Stimulated activated CD8-positive, alpha-beta memory T cell treated with anti-CD3 and anti-CD28 coated beads, Interleukin-15, amount 100 ng/mL, for 48 hours (primary cell): ENCODE measurements at regions not wholly inside any gene's neighbourhood (a gene's known extent, or its start where the extent isn't known, plus 50 kb on each side); places are given as distances from the start of the nearest gene placed in this dataset.
"Not testable (repeated sequence)": the region's sequence is repeated elsewhere in the genome, so short reads cannot be mapped to it uniquely, and the experiment has no call there.

Experiments used
- DNase-seq, 2 donors: peaks; one replicate each; pipeline ENCODE4 v3.0.0-alpha.2; 2020; ENCODE audit warnings: low read depth in 2 of 2

DNA sequence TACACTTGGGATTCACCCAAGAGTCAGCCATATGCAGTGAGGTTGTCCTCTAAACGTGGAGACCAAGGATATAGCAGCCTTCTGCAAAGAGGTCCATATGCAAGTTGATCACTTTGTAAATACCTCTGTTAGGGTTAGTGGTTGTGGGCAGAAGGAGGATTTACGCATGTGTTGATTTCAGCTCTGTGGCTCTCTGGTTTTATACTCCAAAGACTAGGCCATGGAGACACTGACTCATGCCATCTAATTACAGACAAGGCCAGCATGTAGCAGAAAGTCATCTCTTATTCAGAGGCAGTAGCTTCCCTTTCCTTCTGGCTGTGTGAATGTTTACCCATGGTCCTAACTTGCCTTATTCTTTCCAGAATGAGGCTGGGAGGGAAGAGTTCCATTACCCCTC lies 140.9 kb upstream of the GOLGA6L4 start:
- DNase-seq, result not testable (repeated sequence)

DNA sequence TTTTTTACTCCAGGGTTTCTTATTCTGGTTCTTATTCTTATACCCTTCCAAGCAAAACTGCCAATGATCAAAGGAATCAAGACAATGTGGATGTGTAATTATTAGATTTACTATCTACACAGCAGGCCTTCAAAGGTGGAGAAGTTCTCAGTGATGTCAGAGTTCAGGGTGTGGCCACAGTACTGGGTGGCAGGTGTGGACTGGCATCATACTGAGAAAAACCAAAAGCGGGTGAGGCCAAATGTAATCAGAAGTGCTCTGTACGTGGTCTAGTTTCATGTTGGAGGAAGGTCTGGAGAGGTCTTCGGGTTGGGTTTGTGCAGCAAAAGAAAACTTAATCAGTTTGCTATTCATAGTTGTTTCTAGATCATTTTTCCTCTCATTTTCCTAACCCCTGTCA lies 138.5 kb upstream of the GOLGA6L4 start:
- not testable (repeated sequence) for DNase-seq

DNA sequence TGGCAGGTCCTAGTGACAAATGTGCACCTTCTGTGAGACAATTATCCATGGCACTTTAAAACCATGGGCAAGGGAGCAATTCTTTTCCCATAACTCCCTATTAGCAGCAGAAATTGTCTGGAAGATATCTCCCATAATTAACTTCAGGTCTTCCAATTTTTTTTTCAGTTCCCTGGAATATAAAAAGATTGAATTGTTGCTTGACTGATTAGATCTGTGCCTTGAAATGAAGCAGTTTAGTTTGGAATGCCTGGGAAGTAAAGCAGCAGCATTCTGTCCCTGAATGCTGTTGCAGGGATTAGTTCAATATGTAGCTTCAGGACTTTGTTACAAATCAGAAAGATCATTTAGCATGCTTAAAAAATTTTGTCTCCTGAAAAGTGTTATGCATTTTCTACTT lies 137.0 kb upstream of the GOLGA6L4 start:
- DNase-seq, result no peak

DNA sequence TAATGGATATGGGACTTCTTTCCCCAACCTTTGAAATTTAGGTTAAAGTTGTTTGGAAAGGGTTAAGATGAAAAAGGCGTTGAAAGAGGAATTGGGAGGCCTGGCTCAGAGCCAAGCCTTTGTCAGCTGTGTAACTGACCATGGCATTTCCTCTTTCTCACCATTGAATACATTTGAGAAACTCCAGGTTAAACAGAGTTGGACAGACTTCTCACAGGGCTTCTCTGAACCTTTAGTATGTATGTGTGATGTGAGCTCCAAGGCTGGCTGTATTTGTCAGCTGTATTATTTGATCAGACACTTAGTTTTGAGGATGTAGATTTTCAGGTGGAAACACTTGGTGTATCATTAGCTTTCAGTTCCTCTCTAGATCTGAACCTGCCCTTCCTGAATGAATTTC lies 136.4 kb upstream of the GOLGA6L4 start:
- DNase-seq, result no peak

DNA sequence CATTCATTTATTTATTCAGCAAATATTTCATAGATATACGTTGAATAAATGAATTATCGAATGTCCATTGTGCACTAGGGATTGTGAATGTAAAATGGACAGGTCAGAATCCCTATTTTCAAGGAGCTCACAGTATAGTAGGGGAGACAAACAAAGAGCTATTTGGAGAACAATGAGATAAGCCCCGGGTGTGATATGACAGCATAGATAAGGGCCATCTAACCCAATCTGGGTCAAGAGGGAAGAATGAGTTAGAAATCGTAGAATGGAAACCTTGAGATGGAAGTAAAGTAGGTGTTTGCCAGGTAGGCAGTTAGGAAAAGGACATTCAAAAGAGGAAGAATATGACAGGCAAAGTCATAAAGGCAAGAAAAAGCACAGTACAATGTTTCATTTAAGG lies 132.2 kb upstream of the GOLGA6L4 start:
- DNase-seq, result no peak

DNA sequence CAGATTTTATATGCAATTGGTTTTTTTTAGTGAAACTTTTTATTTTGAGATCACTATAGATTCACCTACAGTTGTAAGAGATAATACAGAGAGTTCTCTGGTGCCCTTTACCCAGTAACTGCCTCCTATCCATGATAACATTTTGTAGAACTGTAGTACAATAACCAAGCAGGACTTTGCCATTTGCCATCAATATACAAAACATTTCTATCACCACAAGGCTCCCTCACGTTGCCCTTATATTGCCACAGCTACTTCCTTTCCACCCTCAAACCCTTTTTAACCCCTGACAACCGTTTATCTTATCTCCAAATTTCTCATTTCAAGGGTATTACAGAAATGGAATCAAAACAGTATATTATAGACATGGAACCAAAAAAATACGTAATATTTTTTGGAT lies 130.7 kb upstream of the GOLGA6L4 start:
- DNase-seq, result no peak

DNA sequence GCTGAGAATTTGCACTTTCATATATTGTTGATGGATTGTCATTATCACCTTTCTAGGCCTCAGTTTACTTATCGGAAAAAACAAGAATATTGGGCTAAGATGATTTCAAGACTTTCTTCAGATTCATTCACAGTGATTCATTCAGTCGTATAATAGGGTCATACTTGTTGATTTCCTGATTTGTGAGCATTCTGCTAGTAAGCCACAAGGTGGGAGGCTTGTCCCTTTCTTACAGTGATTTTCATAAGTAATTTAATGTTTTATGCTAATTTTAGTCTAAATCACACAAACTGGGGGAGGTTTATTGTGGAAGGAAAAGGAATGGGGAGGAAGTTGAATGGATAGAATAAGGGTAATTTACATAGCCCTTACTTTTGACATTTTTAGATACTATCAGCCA lies 126.8 kb upstream of the GOLGA6L4 start:
- DNase-seq, result no peak

DNA sequence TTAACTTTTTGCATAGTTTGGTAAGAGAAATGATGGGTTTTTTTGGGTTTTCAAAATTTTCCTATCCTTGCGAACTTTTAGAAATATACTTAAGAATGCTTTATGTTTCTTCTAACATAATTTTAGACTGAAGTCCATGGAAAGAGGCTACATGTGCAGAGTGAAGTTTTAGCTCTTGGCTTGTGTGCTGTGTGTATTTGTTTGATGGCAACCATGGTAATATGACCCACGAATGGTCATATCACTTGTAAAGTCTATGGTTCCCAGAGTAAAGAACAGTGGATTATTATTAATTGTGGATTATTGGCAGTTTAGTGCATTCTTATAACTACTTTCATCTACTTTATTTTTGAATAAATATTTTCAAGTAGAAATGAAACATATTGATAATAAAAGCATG lies 124.0 kb upstream of the GOLGA6L4 start:
- DNase-seq, result no peak

DNA sequence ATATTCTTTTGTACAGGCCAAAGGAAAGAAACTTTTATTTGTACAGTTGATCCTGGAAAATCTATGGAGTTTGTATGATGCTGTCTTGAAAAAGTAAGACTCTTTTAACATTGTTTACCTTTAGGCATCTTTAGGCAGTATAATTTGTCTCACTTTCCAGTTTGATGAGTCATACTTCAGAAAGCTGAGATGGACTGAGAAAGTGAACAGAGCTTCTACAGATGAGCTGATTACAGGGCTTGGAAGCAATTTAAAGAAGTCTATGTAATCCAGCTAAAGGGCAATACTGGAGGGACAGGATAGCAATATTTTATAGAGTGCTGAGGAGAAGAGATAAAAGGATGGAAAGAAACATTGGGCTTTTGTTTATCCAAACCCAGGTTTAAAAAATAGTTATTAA lies 123.5 kb upstream of the GOLGA6L4 start:
- DNase-seq, result no peak

DNA sequence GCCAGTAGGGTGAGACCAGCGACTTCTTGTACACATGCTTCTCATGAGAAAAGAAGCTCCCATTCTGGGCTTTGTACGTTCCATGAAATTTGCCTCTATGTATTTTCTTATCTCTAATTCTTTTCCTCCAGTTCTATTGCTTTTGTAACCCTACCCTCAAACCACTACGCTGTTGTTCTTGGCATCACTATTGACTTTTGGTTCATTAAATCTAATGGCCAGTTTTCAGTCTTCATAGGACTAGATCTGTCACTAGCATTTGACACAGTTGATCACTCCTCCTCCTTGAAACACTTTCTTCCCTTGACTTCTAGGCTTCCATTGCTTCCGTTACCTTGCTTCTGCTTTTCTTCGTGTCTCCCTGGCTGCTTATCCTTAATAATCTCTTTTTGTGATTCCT lies 121.7 kb upstream of the GOLGA6L4 start:
- no peak for DNase-seq

DNA sequence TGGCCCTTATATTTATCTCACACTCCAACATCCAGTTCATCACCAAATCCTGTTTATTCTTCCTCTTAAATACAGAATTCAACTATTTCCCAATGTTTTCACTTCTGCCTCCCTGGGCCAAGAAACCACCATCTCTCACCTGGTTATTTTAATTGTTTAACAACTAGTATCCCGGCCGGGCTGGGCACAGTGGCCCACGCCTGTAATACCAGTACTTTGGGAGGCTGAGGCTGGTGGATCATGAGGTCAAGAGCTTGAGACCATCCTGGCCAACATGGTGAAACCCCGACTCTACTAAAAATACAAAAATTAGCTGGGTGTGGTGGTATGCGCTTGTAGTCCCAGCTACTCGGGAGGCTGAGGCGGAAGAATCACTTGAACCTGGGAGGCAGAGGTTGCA lies 120.9 kb upstream of the GOLGA6L4 start:
- DNase-seq, result not testable (repeated sequence)

DNA sequence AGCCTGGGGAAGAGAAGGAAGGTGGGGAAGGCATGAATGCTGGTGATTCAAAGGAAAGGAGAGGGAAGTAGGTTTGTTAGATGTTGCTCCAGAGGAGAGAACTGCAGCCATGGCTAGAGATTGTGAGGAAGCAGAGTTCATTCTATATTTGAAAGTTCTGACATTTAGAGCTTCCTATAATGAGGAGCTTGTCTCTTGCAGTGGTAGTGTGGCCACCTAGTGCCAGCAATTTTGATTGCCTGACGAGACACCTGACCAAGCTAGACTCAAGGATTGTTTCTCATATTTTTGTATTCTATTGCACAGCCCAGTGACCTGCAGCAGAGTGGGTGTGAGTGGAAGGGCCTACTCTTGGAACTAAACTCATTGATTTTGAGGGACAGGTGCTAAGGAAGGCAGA lies 116.2 kb upstream of the GOLGA6L4 start:
- not testable (repeated sequence) for DNase-seq

DNA sequence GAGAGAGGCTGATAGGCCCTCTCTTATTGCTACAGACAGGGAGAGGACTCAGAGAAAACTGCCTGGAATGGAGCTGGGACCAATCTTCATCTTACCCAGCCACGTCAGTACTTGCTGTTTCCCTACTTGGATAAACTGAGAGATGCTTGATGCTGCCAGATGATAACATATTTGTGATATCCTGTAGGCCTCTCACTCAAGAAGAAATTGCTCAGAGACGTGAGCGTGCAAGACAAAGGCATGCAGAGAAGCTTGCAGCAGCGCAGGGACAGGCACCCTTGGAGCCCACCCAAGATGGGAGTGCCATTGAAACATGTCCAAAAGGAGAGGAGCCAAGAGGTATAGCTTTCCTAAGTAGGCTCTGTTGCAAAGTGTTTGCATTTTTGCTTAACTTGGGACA lies 114.7 kb upstream of the GOLGA6L4 start:
- DNase-seq, result not testable (repeated sequence)

DNA sequence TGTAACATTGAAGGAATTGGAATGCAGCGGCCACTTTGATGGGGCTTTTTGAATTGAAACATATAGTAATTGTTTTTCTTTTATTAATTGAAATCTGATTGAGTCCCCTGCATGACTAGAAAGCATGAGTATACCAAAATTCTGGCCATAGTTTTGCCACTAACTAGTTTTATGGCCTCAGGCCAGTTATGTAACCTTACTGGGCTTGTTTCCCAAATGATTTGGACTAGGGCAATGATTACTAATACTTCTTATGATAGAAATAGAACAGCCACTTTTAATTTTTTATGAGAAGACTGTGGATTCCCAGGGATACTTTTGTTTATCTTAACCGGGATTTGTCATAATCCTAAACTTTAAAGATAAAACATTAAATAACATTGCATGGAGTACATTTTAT lies 106.9 kb upstream of the GOLGA6L4 start:
- not testable (repeated sequence) for DNase-seq

DNA sequence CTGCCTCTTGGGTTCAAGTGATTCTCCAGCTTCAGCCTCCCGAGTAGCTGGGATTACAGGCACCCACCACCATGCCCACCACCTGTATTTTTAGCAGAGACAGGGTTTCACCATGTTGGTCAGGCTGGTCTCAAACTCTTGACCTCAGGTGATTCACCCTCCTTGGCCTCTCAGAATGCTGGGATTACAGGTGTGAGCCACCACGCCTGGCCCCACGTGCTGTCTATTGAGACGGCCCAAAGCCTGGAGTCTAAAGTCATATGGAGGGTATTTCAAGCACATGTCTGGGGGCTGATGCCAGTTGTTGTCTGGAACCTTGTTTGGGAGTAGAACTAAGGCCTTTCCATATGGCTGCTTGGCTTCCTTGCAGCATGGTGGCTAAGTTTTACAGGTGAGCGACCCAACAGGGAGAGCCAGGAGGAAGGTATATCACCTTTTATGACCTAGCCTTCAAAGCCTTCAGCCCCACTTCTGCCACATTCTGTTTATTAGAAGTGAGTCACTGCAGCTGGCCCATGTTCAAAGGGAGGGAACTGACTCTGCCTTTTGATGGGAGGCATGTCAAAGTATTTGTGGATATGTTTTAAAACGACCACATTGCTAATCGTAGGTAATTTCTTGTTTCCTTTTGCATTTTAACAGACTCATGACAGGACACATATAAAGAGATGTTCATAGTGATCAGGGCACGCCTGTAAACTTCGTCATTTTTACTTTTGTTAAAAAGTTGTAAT lies 105.3 kb upstream of the GOLGA6L4 start:
- DNase-seq, result not testable (repeated sequence)

DNA sequence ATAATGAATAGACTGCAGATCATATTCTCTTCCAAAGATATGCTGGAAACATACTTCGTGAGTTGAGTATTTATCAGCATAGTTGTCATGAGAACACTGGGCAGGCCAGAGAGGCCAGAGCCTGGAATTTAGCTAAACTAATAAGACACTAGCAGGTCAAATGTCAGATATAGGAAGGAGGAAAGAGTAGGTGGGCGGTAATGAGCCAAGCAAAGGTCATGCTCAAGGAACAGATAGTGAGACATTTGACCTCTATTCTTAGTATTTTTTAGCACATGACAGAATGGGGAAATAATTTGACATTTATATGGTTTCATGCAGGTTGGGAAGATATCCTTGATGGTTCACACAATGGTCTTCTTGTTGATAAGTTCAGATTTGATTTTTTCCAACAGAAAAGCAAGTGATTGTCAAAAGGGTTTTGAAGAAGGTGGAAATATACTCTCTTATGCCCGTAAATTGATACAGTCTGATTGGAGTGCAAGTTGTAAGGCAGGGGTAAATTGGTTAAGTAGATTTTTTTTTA lies 99.6 kb upstream of the GOLGA6L4 start:
- not testable (repeated sequence) for DNase-seq

DNA sequence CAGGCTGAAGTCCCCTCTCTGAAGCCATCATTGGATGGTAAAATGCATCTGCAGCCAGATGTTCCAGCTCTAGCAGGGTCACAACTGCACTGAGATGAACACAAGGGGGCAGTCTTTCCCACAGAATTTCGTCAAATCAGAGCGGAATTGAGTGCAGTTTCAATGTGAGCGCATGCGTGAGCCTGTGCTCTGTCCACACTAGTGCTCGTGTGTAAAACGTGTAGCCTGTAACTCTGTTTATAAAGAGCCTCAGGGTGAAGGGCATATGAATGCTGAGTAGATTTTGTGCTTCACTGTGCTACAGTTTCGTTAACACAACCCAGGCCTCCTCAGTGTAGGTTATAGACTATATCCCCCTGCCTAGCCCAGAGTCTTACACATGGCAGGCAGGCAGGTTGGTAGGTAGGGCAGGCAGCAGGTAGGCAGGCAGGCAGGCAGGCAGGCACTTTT lies 92.7 kb upstream of the GOLGA6L4 start:
- peak; percentile 52 to 57 for DNase-seq

DNA sequence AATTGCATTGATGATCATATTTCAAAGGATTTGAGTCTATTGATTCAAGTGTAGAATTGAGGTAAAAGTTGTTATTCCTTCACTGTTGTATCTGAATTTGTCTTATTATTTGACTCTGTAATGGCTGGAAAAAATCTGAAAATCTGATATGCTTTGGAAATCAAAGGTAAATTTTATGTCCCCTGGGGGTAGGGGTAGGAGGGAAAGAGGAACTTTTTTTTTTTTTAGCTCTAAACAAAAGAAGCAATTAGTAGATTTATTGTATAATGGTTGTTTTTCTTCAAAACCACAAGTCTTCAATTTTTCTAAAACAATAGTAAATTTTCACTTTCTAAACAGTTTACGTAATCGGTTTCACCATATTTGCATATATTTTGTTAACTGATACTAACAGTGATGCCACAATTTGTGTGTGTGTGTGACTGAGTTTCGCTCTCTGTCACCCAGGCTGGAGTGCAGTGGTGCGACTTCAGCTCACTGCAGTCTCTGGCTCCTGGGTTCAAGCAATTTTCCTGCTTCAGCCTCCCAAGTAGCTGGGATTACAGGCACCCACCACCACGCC lies 91.7 kb upstream of the GOLGA6L4 start:
- no peak for DNase-seq

DNA sequence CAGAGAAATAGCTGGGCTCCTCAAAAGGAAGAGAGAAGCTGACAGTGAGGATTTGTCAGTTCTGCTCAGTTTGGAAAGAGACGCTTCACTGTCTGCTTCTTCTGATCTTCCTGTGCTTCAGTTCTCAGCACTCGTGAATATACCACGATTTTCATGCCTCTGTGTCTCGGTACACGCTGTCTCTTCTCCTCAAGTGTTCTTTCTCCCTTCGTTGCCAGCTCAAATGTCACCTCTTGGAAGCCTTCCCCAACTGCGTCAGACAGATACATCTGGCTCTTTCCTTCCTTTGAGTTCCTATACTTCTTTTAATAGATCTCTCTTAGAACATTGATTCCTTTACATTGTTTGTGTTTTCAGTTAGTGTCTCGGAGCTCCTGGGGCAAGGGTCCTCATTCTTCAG lies 90.6 kb upstream of the GOLGA6L4 start:
- not testable (repeated sequence) for DNase-seq

DNA sequence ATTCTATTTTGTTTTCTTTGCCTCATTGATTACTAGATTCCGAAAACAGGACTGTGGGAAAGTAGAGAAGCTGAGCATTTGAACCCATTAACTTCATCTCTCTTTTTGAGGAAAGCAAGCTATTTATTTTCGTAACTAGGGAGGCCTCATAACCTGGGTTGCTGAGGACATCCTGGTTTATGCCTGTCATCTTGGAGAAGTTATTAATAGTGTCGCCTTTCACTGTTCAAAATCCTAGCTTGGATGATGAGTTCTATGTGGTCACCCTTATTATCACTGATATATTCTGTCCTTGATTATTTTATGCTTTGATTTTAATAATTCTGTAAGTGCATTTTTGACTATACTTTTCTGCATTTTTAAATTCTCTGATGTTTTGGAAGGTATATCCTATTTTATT lies 89.3 kb upstream of the GOLGA6L4 start:
- not testable (repeated sequence) for DNase-seq

DNA sequence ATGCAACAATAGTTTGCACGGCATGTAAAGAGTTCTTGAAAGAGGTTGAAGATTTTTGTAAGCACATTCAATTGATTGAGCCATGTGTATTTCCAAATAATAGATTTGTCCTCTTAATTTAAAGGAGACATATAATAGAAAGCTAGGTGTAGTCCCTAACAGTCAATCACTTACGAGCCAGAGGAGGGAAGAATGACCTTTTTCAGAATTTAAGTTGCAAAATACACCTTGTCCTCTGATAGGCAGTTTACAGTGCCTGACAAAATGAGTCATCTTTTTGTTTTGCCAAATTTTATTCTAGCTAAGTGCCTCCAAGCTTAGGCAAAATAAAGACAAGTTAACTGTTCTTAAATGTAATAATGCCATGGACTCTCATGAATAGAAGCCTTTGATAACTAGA lies 88.3 kb upstream of the GOLGA6L4 start:
- DNase-seq, result not testable (repeated sequence)

DNA sequence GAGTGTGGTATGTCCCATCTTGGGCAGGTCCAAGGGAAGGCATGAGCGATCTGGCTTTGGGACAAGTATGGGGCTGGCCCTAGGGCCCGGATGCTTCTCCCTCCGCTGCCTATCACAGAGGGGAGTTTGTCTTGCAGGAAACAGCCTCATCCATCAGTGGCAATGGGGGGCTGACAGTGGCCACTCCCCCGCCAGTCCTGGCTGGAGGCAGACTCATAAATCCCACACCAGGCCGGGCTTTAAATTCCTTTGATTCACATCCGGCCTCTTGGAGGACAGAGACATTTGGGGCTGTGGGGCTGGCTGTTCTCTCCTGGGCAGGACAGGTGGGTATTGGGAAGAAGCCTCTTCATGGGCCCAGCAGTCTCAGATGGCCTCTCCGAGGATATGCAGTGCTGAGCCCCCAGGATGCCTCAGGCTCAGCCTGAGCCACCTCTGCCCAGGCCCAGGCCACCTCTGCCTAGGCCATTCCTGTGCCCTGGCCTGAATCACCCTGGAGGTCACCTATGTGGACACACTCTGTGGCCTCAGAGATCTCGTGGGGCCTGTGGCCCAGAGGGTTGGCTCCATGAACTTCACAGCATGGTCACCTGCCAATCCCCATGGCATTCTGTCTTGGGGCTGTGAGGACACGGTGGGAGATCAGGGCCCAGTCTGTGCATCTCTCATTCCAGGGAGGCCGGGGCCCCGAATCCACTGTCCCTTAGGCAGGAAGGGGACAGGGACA lies 84.2 kb upstream of the GOLGA6L4 start:
- DNase-seq, result no peak
